22Rv1 (cell line): ENCODE measurements at regions not wholly inside any gene's neighbourhood (a gene's known extent, or its start where the extent isn't known, plus 50 kb on each side); places are given as distances from the start of the nearest gene placed in this dataset.

ENCODE experiments used
- ZFX ChIP-seq: fragments of 450-650 bp; IDR thresholded peaks from 2 replicates; pipeline ENCODE4 v1.6.1; 2017; ENCODE audit warnings: antibody characterized with exemption, borderline replicate concordance
- TF ChIP-seq, protein P1 (sequence below): fragments of 450-650 bp; IDR thresholded peaks from 2 replicates; pipeline ENCODE4 v1.5.1; 2017; ENCODE audit warnings: mild to moderate bottlenecking

- TF ChIP-seq, protein P1, sequence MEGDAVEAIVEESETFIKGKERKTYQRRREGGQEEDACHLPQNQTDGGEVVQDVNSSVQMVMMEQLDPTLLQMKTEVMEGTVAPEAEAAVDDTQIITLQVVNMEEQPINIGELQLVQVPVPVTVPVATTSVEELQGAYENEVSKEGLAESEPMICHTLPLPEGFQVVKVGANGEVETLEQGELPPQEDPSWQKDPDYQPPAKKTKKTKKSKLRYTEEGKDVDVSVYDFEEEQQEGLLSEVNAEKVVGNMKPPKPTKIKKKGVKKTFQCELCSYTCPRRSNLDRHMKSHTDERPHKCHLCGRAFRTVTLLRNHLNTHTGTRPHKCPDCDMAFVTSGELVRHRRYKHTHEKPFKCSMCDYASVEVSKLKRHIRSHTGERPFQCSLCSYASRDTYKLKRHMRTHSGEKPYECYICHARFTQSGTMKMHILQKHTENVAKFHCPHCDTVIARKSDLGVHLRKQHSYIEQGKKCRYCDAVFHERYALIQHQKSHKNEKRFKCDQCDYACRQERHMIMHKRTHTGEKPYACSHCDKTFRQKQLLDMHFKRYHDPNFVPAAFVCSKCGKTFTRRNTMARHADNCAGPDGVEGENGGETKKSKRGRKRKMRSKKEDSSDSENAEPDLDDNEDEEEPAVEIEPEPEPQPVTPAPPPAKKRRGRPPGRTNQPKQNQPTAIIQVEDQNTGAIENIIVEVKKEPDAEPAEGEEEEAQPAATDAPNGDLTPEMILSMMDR, result no peak
- TF ChIP-seq ZFX, result no peak
Measured at GRCh38 chr6:93964321-93964720, 545.0 kb upstream of the EPHA7 start.
